ENCODE measurements at regions not wholly inside any gene's neighbourhood (a gene's known extent, or its start where the extent isn't known, plus 50 kb on each side); places are given as distances from the start of the nearest gene placed in this dataset.

DNA sequence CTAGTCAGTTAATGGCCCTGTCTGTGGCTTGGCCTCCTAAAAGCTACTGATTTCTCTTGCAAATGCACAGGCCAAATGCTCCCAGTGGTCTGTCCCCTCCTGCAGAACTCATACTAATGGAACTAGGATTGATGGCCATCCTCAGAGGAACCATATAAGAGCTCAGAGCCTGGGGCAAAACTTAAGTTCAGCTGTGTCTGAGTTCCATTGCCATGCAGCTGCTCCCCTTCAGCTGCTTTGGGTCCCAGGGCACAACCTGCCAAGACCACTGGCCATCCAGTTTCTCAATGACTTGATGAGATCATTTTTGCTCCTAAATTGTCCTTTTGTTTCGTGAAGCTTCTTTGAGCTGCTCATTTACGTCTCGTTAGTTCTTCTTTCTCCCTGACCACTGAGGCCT is 529.5 kb upstream of the TBL1XR1 start:
- TF ChIP-seq, protein P1, sequence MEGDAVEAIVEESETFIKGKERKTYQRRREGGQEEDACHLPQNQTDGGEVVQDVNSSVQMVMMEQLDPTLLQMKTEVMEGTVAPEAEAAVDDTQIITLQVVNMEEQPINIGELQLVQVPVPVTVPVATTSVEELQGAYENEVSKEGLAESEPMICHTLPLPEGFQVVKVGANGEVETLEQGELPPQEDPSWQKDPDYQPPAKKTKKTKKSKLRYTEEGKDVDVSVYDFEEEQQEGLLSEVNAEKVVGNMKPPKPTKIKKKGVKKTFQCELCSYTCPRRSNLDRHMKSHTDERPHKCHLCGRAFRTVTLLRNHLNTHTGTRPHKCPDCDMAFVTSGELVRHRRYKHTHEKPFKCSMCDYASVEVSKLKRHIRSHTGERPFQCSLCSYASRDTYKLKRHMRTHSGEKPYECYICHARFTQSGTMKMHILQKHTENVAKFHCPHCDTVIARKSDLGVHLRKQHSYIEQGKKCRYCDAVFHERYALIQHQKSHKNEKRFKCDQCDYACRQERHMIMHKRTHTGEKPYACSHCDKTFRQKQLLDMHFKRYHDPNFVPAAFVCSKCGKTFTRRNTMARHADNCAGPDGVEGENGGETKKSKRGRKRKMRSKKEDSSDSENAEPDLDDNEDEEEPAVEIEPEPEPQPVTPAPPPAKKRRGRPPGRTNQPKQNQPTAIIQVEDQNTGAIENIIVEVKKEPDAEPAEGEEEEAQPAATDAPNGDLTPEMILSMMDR (IDR thresholded peaks at IDR 0.05; ENCODE audit: insufficient read depth, missing control alignments): no peak
- no peak for DNase-seq (ENCODE audit: insufficient read length, low spot score)
- FAIRE-seq: no peak

DNA sequence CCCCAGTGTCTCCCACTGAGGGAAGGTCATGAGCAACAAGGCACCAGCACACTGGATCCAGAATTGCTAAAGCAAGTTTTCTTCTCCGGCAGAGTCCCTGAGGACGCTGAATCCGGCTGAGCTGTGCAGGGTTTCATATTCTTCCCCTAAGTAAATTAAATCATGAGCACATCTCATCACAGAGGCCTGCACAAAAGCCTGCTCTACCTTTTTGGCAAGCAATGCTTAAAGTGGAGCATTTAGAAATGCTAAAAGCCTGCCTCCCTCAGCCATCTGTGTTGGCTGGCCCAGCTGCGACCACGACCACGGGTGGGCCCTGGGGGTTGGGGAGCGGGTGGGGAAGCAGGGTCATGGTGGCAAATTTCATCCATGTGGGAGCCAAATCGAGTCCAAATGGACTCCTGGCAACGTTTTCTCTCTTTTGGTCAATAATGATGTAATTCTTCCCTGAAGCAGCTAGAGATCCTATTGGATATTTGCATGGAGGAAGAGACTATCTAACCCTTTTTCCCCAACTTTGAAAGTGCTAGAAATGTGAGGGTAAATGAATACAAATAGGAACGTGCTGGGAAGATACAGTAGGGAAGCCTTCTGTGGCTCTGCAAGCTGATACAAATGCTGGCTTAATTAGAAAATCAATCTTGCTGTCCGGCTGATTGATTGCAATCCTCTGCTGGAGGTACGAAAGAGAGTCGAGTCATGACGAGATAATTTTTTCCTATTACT is 532.8 kb upstream of the TBL1XR1 start:
- TF ChIP-seq, protein P1 (IDR thresholded peaks at IDR 0.05; ENCODE audit: insufficient read depth, missing control alignments): no peak
- no peak for FAIRE-seq
- DNase-seq (ENCODE audit: insufficient read length, low spot score): no peak

DNA sequence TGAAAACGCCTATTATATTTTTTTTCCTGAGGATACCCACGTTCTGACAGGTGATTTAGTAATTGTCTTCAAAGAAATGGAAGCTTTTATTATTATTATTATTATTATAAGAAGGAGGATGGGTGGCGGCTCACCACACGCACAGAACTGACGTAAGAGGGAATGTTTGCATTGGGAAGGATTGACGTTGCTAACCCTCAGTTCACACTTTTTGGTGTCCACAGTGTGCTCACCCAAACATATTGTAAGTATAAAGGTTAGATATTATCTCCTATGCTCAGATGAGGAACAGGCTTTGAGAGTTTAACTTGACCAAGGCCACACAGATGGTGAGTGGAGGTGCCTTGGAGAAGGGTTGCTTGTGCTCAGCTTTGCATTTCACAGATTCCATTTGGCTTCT is 533.5 kb upstream of the TBL1XR1 start:
- FAIRE-seq: no peak
- no peak for DNase-seq (ENCODE audit: insufficient read length, low spot score)
- TF ChIP-seq, protein P1 (IDR thresholded peaks at IDR 0.05; ENCODE audit: insufficient read depth, missing control alignments): no peak

DNA sequence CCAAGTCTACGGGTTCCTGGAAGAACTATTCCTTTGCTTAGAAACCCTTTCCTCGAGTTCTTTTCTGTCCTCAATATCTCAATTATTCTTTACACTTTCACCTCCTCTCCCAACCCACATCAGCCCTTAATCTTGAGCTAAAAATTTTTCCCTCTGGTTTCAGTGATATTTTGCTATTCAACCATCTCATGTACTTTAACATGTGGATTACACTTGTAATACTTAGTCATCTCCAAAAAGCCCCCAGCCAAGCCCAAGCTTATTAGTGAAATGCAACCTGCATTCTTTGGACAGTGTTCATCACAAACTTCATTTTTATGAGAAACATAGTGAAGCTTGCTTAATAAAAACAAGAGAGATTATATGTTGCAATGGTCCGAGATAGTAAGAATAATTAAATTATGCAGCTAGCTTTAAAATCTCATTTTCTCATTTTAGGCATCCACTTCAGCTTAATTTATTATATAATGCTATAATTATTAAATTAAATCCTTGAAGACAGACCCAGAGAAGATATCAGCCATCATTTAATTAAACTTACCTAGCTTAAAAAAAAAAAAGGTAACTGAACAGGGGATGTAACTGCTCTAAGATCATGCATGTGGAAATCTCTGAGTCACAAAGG is 534.5 kb upstream of the TBL1XR1 start:
- DNase-seq (ENCODE audit: insufficient read length, low spot score): no peak
- no peak for FAIRE-seq

DNA sequence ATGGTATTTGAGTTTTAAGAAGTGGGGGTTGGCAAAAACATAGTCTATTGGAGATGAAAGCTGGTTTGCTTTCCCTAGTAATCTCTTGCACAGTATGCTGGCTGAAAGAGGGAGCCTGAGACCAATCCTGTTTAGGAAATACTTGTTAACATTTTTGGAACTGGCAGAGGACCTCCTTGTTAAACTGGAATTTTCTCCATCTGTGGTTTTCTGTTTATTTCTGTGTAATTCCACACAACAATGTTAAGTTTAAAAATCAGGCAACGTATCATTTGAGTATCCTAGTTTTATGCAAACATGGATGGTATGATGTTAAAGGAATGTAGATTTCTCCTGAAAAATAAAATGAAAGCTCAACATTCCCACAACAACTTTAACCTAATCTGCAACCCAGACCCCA is 536.0 kb upstream of the TBL1XR1 start:
- TF ChIP-seq, protein P1 (IDR thresholded peaks at IDR 0.05; ENCODE audit: insufficient read depth, missing control alignments): no peak
- no peak for DNase-seq (ENCODE audit: insufficient read length, low spot score)
- no peak for FAIRE-seq

More for the DNA sequence above, 534.5 kb upstream of the TBL1XR1 start:
- TF ChIP-seq, protein P1 (IDR thresholded peaks at IDR 0.05; ENCODE audit: insufficient read depth, missing control alignments): no peak

DNA sequence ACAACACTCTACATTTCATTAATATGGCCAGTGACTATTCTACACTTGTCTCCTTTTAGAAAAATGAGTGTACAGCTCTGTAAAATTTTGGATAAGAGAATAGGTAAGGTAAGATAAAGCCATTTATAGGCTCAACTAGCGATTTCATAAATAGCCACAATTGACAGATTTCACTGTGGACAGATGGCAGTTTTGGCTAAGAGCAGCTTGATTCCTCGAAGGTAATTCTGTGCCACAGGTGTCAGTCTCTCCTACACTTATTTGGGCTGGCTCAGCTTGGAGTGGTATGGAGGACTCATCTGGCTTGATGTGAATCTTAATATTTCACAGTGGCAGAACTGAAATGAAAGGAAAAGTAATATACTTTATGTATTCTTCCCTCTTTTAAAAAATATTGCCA is 536.7 kb upstream of the TBL1XR1 start:
- no peak for DNase-seq (ENCODE audit: insufficient read length, low spot score)
- FAIRE-seq: no peak
- TF ChIP-seq, protein P1 (IDR thresholded peaks at IDR 0.05; ENCODE audit: insufficient read depth, missing control alignments): no peak

DNA sequence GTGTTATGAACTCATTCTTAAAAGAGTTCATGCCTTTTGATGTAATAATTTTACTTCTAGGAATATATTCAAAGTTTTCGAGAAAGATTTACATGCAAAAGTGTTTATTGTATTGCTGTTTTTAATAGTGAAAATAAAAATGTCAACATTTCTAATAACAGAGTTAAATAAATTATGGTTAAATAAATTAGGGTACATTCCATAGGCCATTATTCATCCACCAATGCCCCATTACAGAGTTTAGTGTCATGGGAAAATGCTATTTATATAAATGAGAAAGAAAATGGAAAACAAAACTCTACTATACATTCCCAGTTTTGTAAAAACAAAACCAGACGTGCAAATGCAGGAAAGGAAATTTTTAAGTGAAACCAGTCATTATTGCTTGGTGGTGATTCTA is 538.1 kb upstream of the TBL1XR1 start:
- TF ChIP-seq, protein P1 (IDR thresholded peaks at IDR 0.05; ENCODE audit: insufficient read depth, missing control alignments): no peak
- FAIRE-seq (no peak), DNase-seq (ENCODE audit: insufficient read length, low spot score) (no peak)
